C4-2B (cell line): ENCODE measurements at regions not wholly inside any gene's neighbourhood (a gene's known extent, or its start where the extent isn't known, plus 50 kb on each side); places are given as distances from the start of the nearest gene placed in this dataset.
"Not testable (repeated sequence)": the region's sequence is repeated elsewhere in the genome, so short reads cannot be mapped to it uniquely, and the experiment has no call there.

ENCODE experiments used
- H3K27ac ChIP-seq: fragments of 450-650 bp; 2 replicates; pipeline ENCODE4 v1.5.1; 2017

DNA sequence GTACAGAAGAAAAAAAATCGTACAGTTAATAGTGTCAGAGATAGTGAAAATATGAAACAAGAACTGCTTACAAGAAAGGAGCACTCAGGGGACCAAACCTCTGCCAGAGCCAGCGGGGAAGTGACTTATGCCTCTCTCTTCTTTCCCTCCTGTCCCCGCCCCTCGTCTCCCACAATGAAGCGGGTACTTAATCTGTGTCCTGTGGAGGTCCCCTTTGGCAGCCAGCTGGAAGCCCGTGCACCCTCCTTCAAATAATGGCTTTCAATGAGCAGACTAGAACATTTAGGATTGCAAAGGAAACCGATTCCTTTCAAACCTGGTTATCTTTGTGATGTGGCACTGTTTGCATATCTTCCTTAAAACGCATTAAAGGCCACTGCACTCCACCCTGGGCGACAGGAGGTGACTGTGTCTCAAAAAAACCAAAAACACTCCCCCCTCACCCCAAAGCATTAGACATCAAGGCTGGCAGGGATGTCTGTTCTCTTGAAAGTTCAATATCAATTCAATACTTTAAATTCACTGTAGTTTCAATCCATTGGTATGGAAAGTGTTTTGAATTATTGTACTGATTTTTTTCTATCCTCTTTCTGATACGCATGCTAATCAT is 51.7 kb downstream of the PPIAL4C start:
- H3K27ac ChIP-seq = not testable (repeated sequence)

- H3K27ac ChIP-seq = peak overlapping the region; percentile 80
Measured at GRCh38 chr1:149636286-149637122, 52.9 kb downstream of the PPIAL4C start.

DNA sequence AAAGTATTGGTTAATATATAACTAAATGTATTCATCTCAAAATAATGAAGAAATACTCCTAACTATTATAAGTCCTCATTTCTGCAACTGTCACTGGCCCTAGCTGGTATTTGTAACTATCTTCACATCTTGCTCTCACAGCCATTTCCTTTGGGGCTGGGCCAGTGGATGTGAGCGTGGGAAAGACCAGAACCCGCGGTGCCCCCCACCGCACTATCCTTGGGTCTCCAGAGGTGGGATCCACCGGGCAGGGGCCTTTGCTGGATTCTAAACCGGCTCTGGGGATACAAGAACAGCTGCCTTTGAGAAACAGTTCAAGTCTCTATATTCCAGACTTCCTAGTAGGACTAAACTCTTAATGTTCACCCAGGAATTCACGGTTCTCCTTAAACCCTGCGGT is 54.8 kb downstream of the PPIAL4C start:
- not testable (repeated sequence) for H3K27ac ChIP-seq

DNA sequence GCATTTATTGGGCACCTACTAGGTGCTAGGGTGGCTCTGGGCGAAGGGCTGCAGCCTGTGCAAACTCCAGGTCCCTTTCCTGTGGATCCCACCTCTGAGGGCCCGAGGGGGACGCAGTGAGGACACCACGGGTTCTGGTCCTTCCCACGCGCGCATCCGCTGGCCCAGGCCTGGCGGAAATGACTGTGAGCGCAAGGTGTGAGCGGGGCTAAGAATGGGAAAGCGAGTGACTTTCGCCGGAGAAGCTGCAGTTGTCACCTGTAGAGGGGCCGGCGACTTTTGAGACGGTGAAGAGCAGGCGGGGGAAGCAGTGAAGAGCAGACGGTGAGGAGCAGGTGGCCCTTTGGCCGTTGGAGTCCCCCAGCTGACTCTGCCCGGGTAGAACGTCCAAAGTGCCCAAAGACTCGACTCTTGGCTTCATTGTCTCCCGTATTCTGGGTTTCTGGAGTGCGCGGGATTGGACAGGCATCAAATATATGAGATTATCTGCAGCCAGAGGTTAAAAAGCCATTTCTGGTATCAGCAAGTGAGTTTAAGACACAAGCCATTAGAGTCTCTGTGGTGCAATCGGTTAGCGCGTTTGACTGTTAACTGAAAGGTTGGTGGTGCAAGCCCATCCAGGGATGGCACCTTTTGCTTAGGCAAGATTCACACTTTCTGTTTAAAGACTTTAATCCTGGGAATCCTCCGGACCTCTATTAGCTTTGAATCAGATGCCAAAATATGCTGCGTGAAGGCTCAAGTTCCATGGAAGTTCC is 55.4 kb downstream of the PPIAL4C start:
- not testable (repeated sequence) for H3K27ac ChIP-seq

DNA sequence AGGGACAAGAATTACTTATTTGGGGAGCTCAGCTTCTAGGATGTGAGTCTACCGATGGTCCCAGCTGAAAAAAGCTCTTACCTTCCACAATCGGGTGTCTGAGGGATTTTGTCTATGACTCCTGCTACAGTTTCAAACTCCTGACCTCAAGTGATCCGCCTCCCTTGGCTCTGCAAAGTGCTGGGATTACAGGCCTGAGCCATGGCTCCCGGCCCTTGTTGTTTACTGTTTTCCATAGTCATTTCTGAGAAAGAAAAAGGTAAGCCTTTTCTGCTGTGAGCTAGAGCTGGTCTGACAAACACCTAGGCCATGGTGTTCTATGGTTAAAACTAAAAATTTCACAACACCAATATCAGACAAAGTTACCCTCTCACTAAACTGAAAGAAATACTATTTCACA is 57.5 kb downstream of the PPIAL4C start:
- not testable (repeated sequence) for H3K27ac ChIP-seq

- not testable (repeated sequence) for H3K27ac ChIP-seq
Measured at GRCh38 chr1:149644818-149645217, 61.2 kb downstream of the PPIAL4C start.

- H3K27ac ChIP-seq = not testable (repeated sequence)
Measured at GRCh38 chr1:149646360-149647017, 62.8 kb downstream of the PPIAL4C start.

DNA sequence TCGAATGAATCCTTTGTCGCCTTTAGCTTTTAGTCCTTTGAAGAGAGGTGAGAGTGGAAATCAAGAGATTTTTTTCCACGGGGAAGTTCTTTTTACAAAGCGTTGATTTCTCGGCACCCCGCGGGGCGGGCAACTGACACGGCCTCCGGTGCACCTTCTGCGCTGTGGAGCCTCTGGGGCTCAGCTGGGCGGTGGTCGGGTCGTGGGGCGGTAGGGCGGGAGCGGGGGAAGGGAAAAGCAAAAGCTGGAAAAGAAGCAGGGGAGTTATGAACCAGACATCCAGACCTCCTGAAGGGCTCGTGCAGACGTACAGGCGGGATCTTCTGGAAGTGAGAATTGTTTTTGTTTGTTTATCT is 63.3 kb downstream of the PPIAL4C start:
- H3K27ac ChIP-seq = not testable (repeated sequence)

DNA sequence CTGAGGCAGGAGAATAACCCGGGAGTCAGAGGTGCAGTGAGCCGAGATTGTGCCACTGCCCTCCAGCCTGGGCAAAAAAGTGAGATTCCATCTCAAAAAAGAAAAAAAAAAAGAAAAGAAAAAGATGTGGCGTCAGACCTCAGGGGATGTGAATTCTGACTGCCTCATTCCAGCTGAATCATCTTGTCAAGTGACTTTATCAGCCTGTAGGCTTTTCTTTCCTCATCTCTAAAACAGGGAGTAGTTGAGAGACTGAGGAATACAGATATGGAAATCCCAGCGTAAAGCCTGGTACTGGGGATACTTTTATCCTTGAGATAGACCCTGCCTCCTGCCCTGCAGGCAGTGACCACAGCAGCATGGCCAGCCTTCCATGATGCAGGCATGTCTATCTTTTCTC is 74.1 kb downstream of the PPIAL4C start:
- not testable (repeated sequence) for H3K27ac ChIP-seq

- not testable (repeated sequence) for H3K27ac ChIP-seq
Measured at GRCh38 chr1:149658175-149658574, 74.5 kb downstream of the PPIAL4C start.

DNA sequence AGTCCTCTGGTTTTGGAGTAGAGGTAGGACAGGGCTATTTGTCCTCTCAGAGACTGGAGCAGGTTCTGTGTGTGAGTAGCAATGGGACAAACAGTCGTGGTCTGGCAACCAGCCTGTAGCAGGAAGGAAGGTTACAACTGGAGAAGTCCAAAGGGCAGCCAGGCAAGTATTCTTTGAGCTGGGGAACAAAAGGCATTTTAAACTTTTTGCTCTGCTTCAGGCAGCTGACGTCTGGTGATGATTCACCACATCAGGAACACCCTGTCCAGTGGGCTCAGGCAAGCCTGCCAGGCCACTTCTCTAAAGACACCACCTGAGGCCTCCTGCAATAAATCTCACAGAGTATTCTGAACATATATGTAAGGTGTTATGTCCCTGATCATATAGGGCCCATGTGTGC is 81.0 kb downstream of the PPIAL4C start:
- H3K27ac ChIP-seq = not testable (repeated sequence)

GRCh38 chr1:149665033-149665432 is 81.4 kb downstream of the PPIAL4C start:
- not testable (repeated sequence) for H3K27ac ChIP-seq

DNA sequence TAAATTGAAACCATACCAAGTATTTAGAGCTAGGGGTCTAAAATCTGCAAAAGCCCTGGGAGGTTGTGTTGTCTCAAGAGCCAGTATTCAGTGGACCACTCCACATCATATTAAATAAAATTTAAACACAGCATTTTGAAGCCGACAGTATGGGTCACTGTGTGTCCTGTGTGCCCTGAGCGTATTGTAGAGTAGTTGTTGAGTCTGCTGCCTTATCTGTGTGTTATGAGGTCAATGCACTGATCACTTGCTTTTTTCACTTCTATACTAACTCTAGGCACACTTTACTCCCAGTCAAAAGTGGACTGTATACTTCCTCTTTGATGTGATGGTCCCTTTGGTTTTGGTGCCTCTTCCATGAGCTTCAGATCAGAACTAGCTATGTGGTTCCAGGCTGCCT is 81.9 kb downstream of the PPIAL4C start:
- H3K27ac ChIP-seq = not testable (repeated sequence)

DNA sequence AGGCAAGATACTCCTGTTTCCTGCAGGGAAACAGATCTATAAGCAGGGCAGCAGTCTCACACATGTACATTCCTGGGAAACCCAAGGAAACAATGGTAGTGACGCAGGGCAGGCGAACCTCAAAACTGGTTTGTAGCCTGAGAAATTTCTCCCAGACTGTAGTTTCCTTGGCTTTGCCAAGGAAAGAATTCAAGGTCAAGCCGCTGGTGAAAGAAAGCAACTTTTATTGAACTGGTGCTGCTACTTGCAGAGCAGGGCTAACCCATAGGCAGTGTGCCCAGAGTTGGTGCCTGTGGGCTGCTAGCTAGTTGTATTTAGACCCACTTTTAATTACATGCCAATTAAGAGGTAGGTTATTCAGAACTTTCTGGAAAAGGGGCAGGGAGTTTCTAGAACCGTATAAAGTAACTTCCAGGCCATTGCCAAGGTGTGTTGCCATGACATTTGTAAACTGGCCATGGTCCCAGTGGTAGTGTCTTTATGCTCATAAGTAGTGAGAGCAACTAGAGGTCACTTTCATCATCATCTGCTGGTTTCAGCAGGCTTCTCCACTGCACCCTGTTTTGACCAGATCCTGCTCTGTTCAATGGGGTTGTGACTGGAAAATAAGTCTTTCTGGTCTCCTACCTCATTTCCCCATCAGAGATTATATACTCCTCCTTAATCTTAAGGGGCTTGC is 89.7 kb downstream of the PPIAL4C start:
- H3K27ac ChIP-seq = not testable (repeated sequence)

DNA sequence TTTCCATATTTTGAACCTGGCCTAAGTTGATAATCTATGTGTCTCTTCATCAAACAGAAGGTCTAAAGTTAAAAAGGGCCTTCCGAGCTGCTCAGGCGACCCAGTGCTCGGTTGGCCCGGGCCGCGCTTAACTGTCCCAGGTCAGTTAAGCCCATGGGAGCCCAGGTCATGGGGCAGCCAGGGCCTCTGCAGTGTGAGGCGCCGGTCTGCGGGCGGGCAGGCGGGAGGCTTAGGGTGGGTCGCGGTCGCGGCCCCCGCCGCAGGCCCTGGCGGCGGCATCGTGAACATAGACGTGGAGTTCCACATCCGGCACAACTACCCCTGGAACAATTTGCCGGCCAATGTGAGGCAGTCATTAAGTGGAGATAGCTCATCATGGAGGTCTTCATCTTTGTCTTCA is 91.3 kb downstream of the PPIAL4C start:
- not testable (repeated sequence) for H3K27ac ChIP-seq

DNA sequence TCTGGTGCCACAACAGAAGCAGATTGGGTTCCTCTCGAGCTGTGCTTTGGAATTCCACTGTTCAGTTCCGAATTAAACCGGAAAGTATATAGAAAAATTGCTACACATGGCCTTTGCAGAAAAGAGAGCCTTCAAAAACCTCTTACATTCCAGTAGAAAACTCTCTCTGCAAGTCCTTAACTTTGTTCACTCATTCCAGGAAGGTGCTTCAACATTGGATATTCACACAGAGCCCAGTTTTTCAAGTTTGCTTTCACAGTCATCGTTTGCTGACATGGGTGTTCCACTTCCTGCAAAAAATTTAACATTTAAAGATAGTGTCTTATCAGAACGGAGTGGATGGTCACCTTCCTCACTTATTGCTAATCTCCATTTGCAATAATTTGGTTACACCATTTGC is 93.7 kb downstream of the PPIAL4C start:
- not testable (repeated sequence) for H3K27ac ChIP-seq
